ENCODE measurements at regions not wholly inside any gene's neighbourhood (a gene's known extent, or its start where the extent isn't known, plus 50 kb on each side); places are given as distances from the start of the nearest gene placed in this dataset.

DNA sequence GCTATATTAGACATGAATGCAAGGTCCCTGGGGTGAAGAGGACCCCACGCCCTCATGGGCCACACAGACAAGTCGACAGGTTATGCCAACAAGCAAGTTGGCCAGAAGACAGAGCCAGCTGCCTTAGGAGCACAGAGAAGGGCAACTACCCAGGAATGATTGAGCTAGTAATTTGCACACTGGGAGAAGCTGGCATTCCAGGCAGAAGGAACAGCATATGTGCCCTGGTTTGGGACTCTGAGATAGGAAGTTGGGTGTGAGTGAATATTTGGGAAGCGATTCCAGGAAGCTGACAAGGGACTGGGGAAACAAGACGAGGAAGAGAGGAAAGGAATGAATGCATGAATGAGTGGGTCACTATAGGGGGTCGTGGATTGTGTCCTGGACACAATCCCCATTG lies 203.7 kb upstream of the CDH5 start:
- TF ChIP-seq POLR2AphosphoS5 (IDR thresholded peaks at IDR 0.05; ENCODE audit: borderline replicate concordance, low read depth, low read length), result no peak
- no peak for TF ChIP-seq EZH2 (IDR thresholded peaks at IDR 0.05)
- TF ChIP-seq FOXP2 (optimal IDR thresholded peaks at IDR 0.05; ENCODE audit: control extremely low read depth, extremely low read length, insufficient read depth), result no peak
